22Rv1 (cell line): ENCODE measurements at regions not wholly inside any gene's neighbourhood (a gene's known extent, or its start where the extent isn't known, plus 50 kb on each side); places are given as distances from the start of the nearest gene placed in this dataset.

Experiments used
- CTCF ChIP-seq: fragments of 450-650 bp; IDR thresholded peaks from 2 replicates; pipeline ENCODE4 v1.5.1; 2017; ENCODE audit warnings: mild to moderate bottlenecking
- ZFX ChIP-seq: fragments of 450-650 bp; IDR thresholded peaks from 2 replicates; pipeline ENCODE4 v1.6.1; 2017; ENCODE audit warnings: antibody characterized with exemption, borderline replicate concordance

DNA sequence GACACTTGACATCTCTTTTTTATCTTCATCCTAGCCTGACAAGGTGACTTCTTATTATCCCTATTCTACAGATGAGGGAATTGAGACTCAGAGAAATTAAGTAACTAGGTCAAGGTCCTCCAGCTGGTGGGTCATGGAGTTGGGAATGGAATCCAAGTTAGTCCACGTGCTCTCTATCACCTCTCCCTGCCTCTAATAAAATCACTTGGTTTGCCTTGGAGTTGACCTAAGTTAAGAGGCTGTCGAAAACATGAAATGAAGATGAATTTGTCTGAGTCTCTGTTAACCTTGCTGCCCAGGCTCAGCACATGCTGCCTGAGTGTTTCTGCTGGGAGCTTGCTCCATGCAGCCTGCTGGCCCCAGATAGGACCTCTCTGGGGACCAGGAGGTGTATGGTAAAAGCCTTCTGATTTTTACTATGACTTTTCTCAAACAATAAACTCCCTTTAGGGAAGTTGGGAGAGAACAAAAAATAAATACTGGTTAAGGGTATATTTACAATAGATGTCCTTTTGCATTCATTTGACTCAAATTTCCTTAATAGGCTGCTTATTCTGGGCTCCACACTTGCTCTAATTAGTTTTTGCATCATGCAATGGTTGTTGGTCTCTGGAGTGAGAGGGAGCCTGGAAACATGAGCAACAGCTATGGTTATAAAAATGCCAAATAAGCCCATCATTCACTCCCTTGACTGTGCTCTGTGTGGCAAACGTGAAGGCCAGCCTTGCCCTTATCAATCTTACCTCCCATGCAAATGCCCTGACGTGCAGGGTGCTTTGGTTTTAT is 61.6 kb upstream of the DHX15 start:
- TF ChIP-seq CTCF (no peak), ZFX (no peak)
